CD4-positive, alpha-beta T cell treated with Interleukin-2 at 100 ng/mL for 4 hours (primary cell): ENCODE measurements at regions not wholly inside any gene's neighbourhood (a gene's known extent, or its start where the extent isn't known, plus 50 kb on each side); places are given as distances from the start of the nearest gene placed in this dataset.
"Not testable (repeated sequence)": the region's sequence is repeated elsewhere in the genome, so short reads cannot be mapped to it uniquely, and the experiment has no call there.

Experiments
- DNase-seq: peaks from one replicate; pipeline ENCODE4 v3.0.0-alpha.2; 2020; ENCODE audit warnings: low spot score

GRCh38 chr6:130610303-130610702 is 216.9 kb upstream of the SMLR1 start:
- DNase-seq, result no peak

- no peak for DNase-seq
Observed at GRCh38 chr6:130611366-130611765, 215.8 kb upstream of the SMLR1 start.

GRCh38 chr6:130613176-130613575 is 214.0 kb upstream of the SMLR1 start:
- no peak for DNase-seq

- DNase-seq, result no peak
Observed at GRCh38 chr6:130615816-130616215, 211.4 kb upstream of the SMLR1 start.

- DNase-seq, result no peak
Observed at GRCh38 chr6:130617658-130618057, 209.5 kb upstream of the SMLR1 start.

GRCh38 chr6:130618806-130619205 is 208.4 kb upstream of the SMLR1 start:
- DNase-seq, result not testable (repeated sequence)

- DNase-seq, result no peak
Observed at GRCh38 chr6:130620338-130620781, 206.8 kb upstream of the SMLR1 start.

- no peak for DNase-seq
Observed at GRCh38 chr6:130622142-130622541, 205.1 kb upstream of the SMLR1 start.

- no peak for DNase-seq
Observed at GRCh38 chr6:130624046-130624445, 203.2 kb upstream of the SMLR1 start.

GRCh38 chr6:130625825-130626527 is 201.2 kb upstream of the SMLR1 start:
- no peak for DNase-seq

- DNase-seq, result no peak
Observed at GRCh38 chr6:130628862-130629261, 198.3 kb upstream of the SMLR1 start.

- DNase-seq, result no peak
Observed at GRCh38 chr6:130629640-130630039, 197.6 kb upstream of the SMLR1 start.

GRCh38 chr6:130632277-130632676 is 194.9 kb upstream of the SMLR1 start:
- no peak for DNase-seq

GRCh38 chr6:130632897-130633296 is 194.3 kb upstream of the SMLR1 start:
- DNase-seq, result no peak

GRCh38 chr6:130643361-130643760 is 183.8 kb upstream of the SMLR1 start:
- no peak for DNase-seq

- no peak for DNase-seq
Observed at GRCh38 chr6:130644175-130644574, 183.0 kb upstream of the SMLR1 start.

- not testable (repeated sequence) for DNase-seq
Observed at GRCh38 chr6:130644769-130645168, 182.4 kb upstream of the SMLR1 start.

GRCh38 chr6:130647246-130647645 is 180.0 kb upstream of the SMLR1 start:
- DNase-seq, result no peak

- no peak for DNase-seq
Observed at GRCh38 chr6:130655586-130655985, 171.6 kb upstream of the SMLR1 start.

- no peak for DNase-seq
Observed at GRCh38 chr6:130661077-130661476, 166.1 kb upstream of the SMLR1 start.

- no peak for DNase-seq
Observed at GRCh38 chr6:130666786-130667185, 160.4 kb upstream of the SMLR1 start.

- no peak for DNase-seq
Observed at GRCh38 chr6:130670142-130670541, 157.1 kb upstream of the SMLR1 start.

- no peak for DNase-seq
Observed at GRCh38 chr6:130671119-130671518, 156.1 kb upstream of the SMLR1 start.

GRCh38 chr6:130671577-130671976 is 155.6 kb upstream of the SMLR1 start:
- no peak for DNase-seq
